Peyer's patch (tissue), 4 donors: ENCODE measurements at regions not wholly inside any gene's neighbourhood (a gene's known extent, or its start where the extent isn't known, plus 50 kb on each side); places are given as distances from the start of the nearest gene placed in this dataset.

ENCODE experiments used
- CTCF ChIP-seq, 6 experiments: fragments of 450-650 bp in 4 of 6; fragments of 200-600 bp in 2 of 6; sonication (generic) in 1 of 6; IDR thresholded peaks; one replicate each; pipeline ENCODE4 v1.5.1; 2017 to 2019; ENCODE audit warnings: antibody characterized with exemption in 6 of 6, mild to moderate bottlenecking in 3 of 6, moderate library complexity in 1 of 6
- POLR2A ChIP-seq, 2 donors: fragments of 450-650 bp; IDR thresholded peaks; one replicate each; pipeline ENCODE4 v1.5.1; 2017; ENCODE audit warnings: antibody characterized with exemption in 2 of 2, mild to moderate bottlenecking in 2 of 2, moderate library complexity in 2 of 2

DNA sequence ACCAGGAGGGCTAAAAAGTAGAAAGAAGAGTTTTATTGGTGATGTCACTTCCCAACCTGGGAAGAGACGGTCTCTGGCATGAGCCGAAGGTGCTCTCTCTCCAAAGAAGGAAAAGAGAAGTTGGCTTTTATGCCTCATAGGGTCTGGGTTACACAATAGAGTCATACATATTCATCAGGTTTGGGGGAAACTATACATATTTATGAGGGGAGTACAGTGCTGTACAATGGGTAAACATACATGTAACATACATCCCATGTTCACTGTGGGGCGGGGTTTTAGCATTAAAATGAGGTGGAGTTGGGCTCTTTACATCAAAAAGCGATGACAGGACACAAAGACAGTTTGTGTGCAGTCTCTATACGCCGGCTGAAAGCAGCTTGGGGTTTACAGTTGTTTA is 701.7 kb downstream of the TYW1 start:
- no peak for TF ChIP-seq CTCF (IDR thresholded peaks at IDR 0.05)
- TF ChIP-seq POLR2A (IDR thresholded peaks at IDR 0.05): no peak
